SK-N-MC (cell line): ENCODE measurements at regions not wholly inside any gene's neighbourhood (a gene's known extent, or its start where the extent isn't known, plus 50 kb on each side); places are given as distances from the start of the nearest gene placed in this dataset.

ENCODE experiments used
- EZH2 ChIP-seq: fragments of 200-600 bp; sonication (generic); IDR thresholded peaks from one replicate; pipeline ENCODE4 v1.6.1; 2017; ENCODE audit warnings: antibody characterized with exemption
- POLR2AphosphoS5 ChIP-seq: IDR thresholded peaks from 2 replicates; pipeline ENCODE4 v1.6.1; 2012; ENCODE audit warnings: mild to moderate bottlenecking, low read depth, low read length, borderline replicate concordance

DNA sequence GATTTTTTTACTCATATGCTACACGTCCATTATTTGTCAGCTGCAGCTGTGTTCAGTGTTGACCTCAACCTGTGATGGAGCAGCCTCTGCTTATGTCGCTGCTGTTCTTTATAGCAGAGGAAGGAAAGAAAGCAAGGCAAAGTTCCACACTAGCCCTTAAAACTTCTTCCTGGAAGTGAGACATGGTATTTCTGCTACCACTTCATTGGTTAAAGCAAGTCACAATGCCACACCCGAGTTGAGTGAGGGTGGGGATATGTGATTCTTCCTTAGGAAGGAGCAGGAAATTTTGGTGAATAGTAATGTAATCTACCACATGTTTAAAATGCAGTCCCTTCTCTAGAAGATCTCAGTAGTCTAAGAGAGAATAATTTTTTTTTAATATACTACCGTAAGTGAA is 224.8 kb upstream of the DMRT1 start:
- TF ChIP-seq POLR2AphosphoS5 (no peak), EZH2 (no peak)
